ENCODE measurements at regions not wholly inside any gene's neighbourhood (a gene's known extent, or its start where the extent isn't known, plus 50 kb on each side); places are given as distances from the start of the nearest gene placed in this dataset.

DNA sequence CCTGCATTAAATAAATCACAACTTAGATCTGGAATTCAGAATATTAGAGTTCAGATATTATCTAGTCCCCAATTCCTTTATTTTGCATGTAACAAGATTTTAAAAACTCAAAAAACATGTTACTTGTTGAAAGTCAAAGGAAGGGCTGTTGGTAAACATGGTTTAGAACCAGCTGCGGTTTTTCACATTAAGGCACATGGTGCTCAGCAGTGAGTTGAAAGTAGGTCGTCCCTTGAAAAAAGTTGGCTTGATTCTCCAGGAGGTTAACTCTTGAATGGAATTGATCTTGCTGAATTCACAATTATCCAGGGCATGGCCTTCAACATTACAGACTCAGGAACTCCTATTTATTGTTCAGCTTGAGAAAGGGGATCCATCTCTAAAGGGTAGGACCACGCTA lies 277.1 kb upstream of the DUSP10 start:
- Histone ChIP-seq H4K20me1 (ENCODE audit: control insufficient read depth, insufficient read depth, low read depth, low read length) (no peaks in the 10 kb centered on the region), H3K27me3 (ENCODE audit: control insufficient read depth, low read length) (no peaks in the 10 kb centered on the region; the same call in 1 of the 2 replicates), H3K4me3 (ENCODE audit: low read length) (no peak overlapping the region), H3K4me2 (ENCODE audit: low read length) (no peak overlapping the region), H3K79me2 (ENCODE audit: control insufficient read depth, low read length) (no peaks in the 10 kb centered on the region), H3K27ac (ENCODE audit: low read depth, low read length) (no peak overlapping the region), H3K4me1 (ENCODE audit: control insufficient read depth, low read length) (no peaks in the 10 kb centered on the region), H3F3A (ENCODE audit: control insufficient read depth, insufficient read depth) (no peaks in the 10 kb centered on the region), H3K36me3 (ENCODE audit: control insufficient read depth, low read length) (no peaks in the 10 kb centered on the region), H3K9me2 (replicated peaks; ENCODE audit: control insufficient read depth, low read length) (no peaks in the 10 kb centered on the region), H3K9me3 (ENCODE audit: control insufficient read depth, insufficient read depth, low read length) (no peaks in the 10 kb centered on the region)
- no peak for TF ChIP-seq EZH2phosphoT487 (IDR thresholded peaks at IDR 0.05; ENCODE audit: borderline replicate concordance, low read length)
- TF ChIP-seq, protein P1, sequence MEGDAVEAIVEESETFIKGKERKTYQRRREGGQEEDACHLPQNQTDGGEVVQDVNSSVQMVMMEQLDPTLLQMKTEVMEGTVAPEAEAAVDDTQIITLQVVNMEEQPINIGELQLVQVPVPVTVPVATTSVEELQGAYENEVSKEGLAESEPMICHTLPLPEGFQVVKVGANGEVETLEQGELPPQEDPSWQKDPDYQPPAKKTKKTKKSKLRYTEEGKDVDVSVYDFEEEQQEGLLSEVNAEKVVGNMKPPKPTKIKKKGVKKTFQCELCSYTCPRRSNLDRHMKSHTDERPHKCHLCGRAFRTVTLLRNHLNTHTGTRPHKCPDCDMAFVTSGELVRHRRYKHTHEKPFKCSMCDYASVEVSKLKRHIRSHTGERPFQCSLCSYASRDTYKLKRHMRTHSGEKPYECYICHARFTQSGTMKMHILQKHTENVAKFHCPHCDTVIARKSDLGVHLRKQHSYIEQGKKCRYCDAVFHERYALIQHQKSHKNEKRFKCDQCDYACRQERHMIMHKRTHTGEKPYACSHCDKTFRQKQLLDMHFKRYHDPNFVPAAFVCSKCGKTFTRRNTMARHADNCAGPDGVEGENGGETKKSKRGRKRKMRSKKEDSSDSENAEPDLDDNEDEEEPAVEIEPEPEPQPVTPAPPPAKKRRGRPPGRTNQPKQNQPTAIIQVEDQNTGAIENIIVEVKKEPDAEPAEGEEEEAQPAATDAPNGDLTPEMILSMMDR (IDR thresholded peaks at IDR 0.05; ENCODE audit: low read depth, low read length, poor library complexity, severe bottlenecking), result no peak

DNA sequence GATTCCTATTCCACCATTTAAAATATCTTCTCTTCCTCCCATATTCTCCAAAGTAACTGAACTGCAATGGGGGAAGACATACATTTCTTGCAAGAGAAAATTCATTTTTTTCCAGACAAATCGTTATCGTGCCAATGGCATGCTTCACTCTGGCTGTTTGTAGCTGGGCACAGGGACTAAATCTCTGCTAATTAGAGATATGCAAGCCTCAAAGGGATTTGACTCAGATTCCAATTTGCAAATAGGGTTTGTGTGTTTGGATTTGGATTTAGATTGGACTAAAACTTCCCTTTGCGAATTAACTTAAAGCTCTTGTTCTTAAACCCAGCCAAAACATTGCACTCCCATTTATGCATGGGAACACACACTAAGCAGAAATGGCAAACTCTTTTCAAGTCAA lies 276.2 kb upstream of the DUSP10 start:
- Histone ChIP-seq H3K9me2 (replicated peaks; ENCODE audit: control insufficient read depth, low read length) (no peaks in the 10 kb centered on the region), H3K9me3 (ENCODE audit: control insufficient read depth, insufficient read depth, low read length) (no peaks in the 10 kb centered on the region), H3K36me3 (ENCODE audit: control insufficient read depth, low read length) (no peaks in the 10 kb centered on the region), H4K20me1 (ENCODE audit: control insufficient read depth, insufficient read depth, low read depth, low read length) (no peaks in the 10 kb centered on the region), H3K4me3 (ENCODE audit: low read length) (no peak overlapping the region), H3K27ac (ENCODE audit: low read depth, low read length) (no peak overlapping the region), H3K4me2 (ENCODE audit: low read length) (no peak overlapping the region), H3K27me3 (ENCODE audit: control insufficient read depth, low read length) (no peaks in the 10 kb centered on the region; the same call in 1 of the 2 replicates), H3K4me1 (ENCODE audit: control insufficient read depth, low read length) (no peaks in the 10 kb centered on the region), H3K79me2 (ENCODE audit: control insufficient read depth, low read length) (no peaks in the 10 kb centered on the region), H3F3A (ENCODE audit: control insufficient read depth, insufficient read depth) (no peaks in the 10 kb centered on the region)
- TF ChIP-seq EZH2phosphoT487 (IDR thresholded peaks at IDR 0.05; ENCODE audit: borderline replicate concordance, low read length), result no peak
- TF ChIP-seq, protein P1 (IDR thresholded peaks at IDR 0.05; ENCODE audit: low read depth, low read length, poor library complexity, severe bottlenecking), result no peak

DNA sequence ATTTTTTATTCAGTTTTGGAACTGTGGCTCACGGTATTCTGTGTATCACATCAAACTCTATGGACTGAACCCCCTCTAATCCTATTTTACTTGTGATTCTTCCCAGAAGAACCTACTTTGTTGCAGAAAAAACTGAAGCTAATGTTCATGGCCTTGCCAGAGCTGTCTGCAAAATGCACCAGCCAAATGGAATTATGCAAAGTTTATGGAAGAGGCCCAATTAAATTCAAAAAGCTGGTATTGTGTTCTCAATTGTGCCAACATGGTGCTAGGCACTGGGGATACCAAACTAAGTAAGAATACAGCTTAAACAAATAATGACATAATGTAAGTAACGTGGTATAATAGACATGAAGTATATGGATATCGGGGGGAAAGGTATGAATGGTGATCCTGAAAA lies 273.8 kb upstream of the DUSP10 start:
- no peak overlapping the region for H3K4me2 ChIP-seq (ENCODE audit: low read length)
- no peak overlapping the region for H3K4me3 ChIP-seq (ENCODE audit: low read length)
- no peak overlapping the region for H3K27ac ChIP-seq (ENCODE audit: low read depth, low read length)
- H3K4me1 ChIP-seq (ENCODE audit: control insufficient read depth, low read length), result no peaks in the 10 kb centered on the region
- no peaks in the 10 kb centered on the region for H3K36me3 ChIP-seq (ENCODE audit: control insufficient read depth, low read length)
- no peaks in the 10 kb centered on the region; the same call in 1 of the 2 replicates for H3K27me3 ChIP-seq (ENCODE audit: control insufficient read depth, low read length)
- no peaks in the 10 kb centered on the region for H4K20me1 ChIP-seq (ENCODE audit: control insufficient read depth, insufficient read depth, low read depth, low read length)
- no peaks in the 10 kb centered on the region for H3K79me2 ChIP-seq (ENCODE audit: control insufficient read depth, low read length)
- no peaks in the 10 kb centered on the region for H3K9me3 ChIP-seq (ENCODE audit: control insufficient read depth, insufficient read depth, low read length)
- no peaks in the 10 kb centered on the region for H3F3A ChIP-seq (ENCODE audit: control insufficient read depth, insufficient read depth)
- TF ChIP-seq, protein P1 (IDR thresholded peaks at IDR 0.05; ENCODE audit: low read depth, low read length, poor library complexity, severe bottlenecking), result no peak
- no peak for TF ChIP-seq EZH2phosphoT487 (IDR thresholded peaks at IDR 0.05; ENCODE audit: borderline replicate concordance, low read length)
- H3K9me2 ChIP-seq (replicated peaks; ENCODE audit: control insufficient read depth, low read length), result no peaks in the 10 kb centered on the region
